Activated CD4-positive, alpha-beta T cell treated with anti-CD3 and anti-CD28 coated beads for 48 hours (primary cell): ENCODE measurements at regions not wholly inside any gene's neighbourhood (a gene's known extent, or its start where the extent isn't known, plus 50 kb on each side); places are given as distances from the start of the nearest gene placed in this dataset.
A peak's percentile ranks its signal among the peaks of the same experiment; 100 is the strongest.
"Not testable (repeated sequence)": the region's sequence is repeated elsewhere in the genome, so short reads cannot be mapped to it uniquely, and the experiment has no call there.

Source experiments
- DNase-seq: peaks from one replicate; pipeline ENCODE4 v3.0.0-alpha.2; 2020

GRCh38 chrX:138026211-138026610, 460.3 kb downstream of the ZIC3 start:
- no peak for DNase-seq

GRCh38 chrX:138031715-138032114, 465.8 kb downstream of the ZIC3 start:
- DNase-seq = no peak

GRCh38 chrX:138034136-138034535, 468.2 kb downstream of the ZIC3 start:
- DNase-seq = no peak

- no peak for DNase-seq
Measured at GRCh38 chrX:138037548-138037947, 471.6 kb downstream of the ZIC3 start.

- no peak for DNase-seq
Measured at GRCh38 chrX:138057883-138058282, 492.0 kb downstream of the ZIC3 start.

GRCh38 chrX:138058931-138059330, 493.0 kb downstream of the ZIC3 start:
- no peak for DNase-seq

GRCh38 chrX:138067415-138067814, 501.5 kb downstream of the ZIC3 start:
- no peak for DNase-seq

GRCh38 chrX:138073626-138074025, 507.7 kb downstream of the ZIC3 start:
- DNase-seq = no peak

GRCh38 chrX:138082251-138082650, 516.3 kb downstream of the ZIC3 start:
- DNase-seq = no peak

GRCh38 chrX:138082896-138083295, 517.0 kb downstream of the ZIC3 start:
- DNase-seq = no peak

GRCh38 chrX:138110910-138111309, 545.0 kb downstream of the ZIC3 start:
- DNase-seq = not testable (repeated sequence)

- DNase-seq = no peak
Measured at GRCh38 chrX:138127314-138127713, 561.4 kb downstream of the ZIC3 start.

GRCh38 chrX:138128027-138128671, 562.2 kb downstream of the ZIC3 start:
- no peak for DNase-seq

- no peak for DNase-seq
Measured at GRCh38 chrX:138150709-138151108, 560.8 kb downstream of the FGF13 start.

- DNase-seq = no peak
Measured at GRCh38 chrX:138157850-138158249, 553.7 kb downstream of the FGF13 start.

- peak; percentile 2 for DNase-seq
Measured at GRCh38 chrX:138191998-138192397, 519.5 kb downstream of the FGF13 start.

- no peak for DNase-seq
Measured at GRCh38 chrX:138229718-138230117, 481.8 kb downstream of the FGF13 start.

GRCh38 chrX:138240266-138240665, 471.3 kb downstream of the FGF13 start:
- no peak for DNase-seq

- DNase-seq = no peak
Measured at GRCh38 chrX:138254001-138254400, 457.5 kb downstream of the FGF13 start.

- DNase-seq = no peak
Measured at GRCh38 chrX:138255373-138255772, 456.1 kb downstream of the FGF13 start.

GRCh38 chrX:138264095-138264494, 447.4 kb downstream of the FGF13 start:
- not testable (repeated sequence) for DNase-seq

GRCh38 chrX:138270931-138271330, 440.6 kb downstream of the FGF13 start:
- DNase-seq = no peak

GRCh38 chrX:138282598-138283150, 428.8 kb downstream of the FGF13 start:
- not testable (repeated sequence) for DNase-seq

- DNase-seq = no peak
Measured at GRCh38 chrX:138287205-138287877, 424.2 kb downstream of the FGF13 start.
